ENCODE measurements at regions not wholly inside any gene's neighbourhood (a gene's known extent, or its start where the extent isn't known, plus 50 kb on each side); places are given as distances from the start of the nearest gene placed in this dataset.

GRCh38 chr14:87049950-87050349 is 943.0 kb downstream of the GALC start:
- Histone ChIP-seq H3K4me3 (ENCODE audit: insufficient read depth, low read depth, low read length) (no peak overlapping the region), H4K91ac (ENCODE audit: insufficient read depth, low read depth, low read length) (no peak overlapping the region), H3K14ac (replicated peaks; ENCODE audit: low read depth, low read length) (no peak overlapping the region), H3K4me2 (ENCODE audit: low read depth, low read length) (no peak overlapping the region), H3K9me1 (ENCODE audit: insufficient read depth, low read length) (no peaks in the 10 kb centered on the region), H2BK5ac (ENCODE audit: low read depth, low read length, poor library complexity, severe bottlenecking) (no peak overlapping the region), H3K56ac (ENCODE audit: extremely low read depth, insufficient read depth, low read length) (no peak overlapping the region), H3K79me1 (ENCODE audit: low read depth in 1 of 2, low read length in 2 of 2) (no peaks in the 10 kb centered on the region), H3K36me3 (ENCODE audit: control insufficient read depth, insufficient read depth, low read length) (no peaks in the 10 kb centered on the region), H3K27me3 (ENCODE audit: control insufficient read depth, insufficient read depth, low read length) (no peaks in the 10 kb centered on the region), H2BK20ac (ENCODE audit: low read depth, low read length) (no peak overlapping the region), H2AK9ac (replicated peaks; ENCODE audit: low read depth, low read length, poor library complexity) (no peak overlapping the region), H2AK5ac (ENCODE audit: low read depth, low read length) (no peak overlapping the region), H3K27ac (ENCODE audit: insufficient read depth, low read length) (no peak overlapping the region), H2AFZ (replicated peaks; ENCODE audit: low read length, poor library complexity) (no peak overlapping the region), H4K5ac (ENCODE audit: low read depth, low read length) (no peak overlapping the region), H3K23ac (ENCODE audit: low read depth, low read length) (no peak overlapping the region), H3K4ac (ENCODE audit: low read depth, low read length) (no peak overlapping the region), H3K18ac (ENCODE audit: low read depth, low read length) (no peak overlapping the region), H3K9ac (ENCODE audit: low read depth, low read length) (no peak overlapping the region), H2BK120ac (ENCODE audit: low read depth, low read length) (no peak overlapping the region), H3K4me1 (ENCODE audit: control insufficient read depth, insufficient read depth, low read length) (no peaks in the 10 kb centered on the region), H4K8ac (ENCODE audit: low read depth in 2 of 2, low read length in 2 of 2) (no peak overlapping the region), H2BK15ac (ENCODE audit: low read depth, low read length) (no peak overlapping the region), H4K20me1 (ENCODE audit: insufficient read depth, low read length) (no peaks in the 10 kb centered on the region), H3K9me3 (ENCODE audit: control insufficient read depth, insufficient read depth, low read length) (no peaks in the 10 kb centered on the region)
- ChIA-PET POLR2A (ENCODE audit: unreplicated experiment) (no interaction called here), CTCF (interaction anchor here (0.5 to 2.0 kb wide), 11 partner anchors 9 to 992 kb away, joined by 3 to 7 read pairs (median 3); no protein-coding TSS in a partner anchor)
- WGBS, 2 experiments (ENCODE audit: extremely low coverage in 2 of 2, insufficient read length in 1 of 2), result no CpG with 5 or more reads among the region's 1 CpG
- ATAC-seq (ENCODE audit: low read depth), result peak; percentile 92
- BruUV-seq (replicated peaks), result no TSS peak
- DNase-seq, result peak; percentile 47
- intact Hi-C loops (cut with micrococcal nuclease) (loop anchor here (5.0 kb wide), 1 partner anchor 1513 kb away; no protein-coding TSS in a partner anchor), in situ Hi-C loops (cut with MboI; ENCODE audit: low sequenced_read_pairs) (no loop called here), dilution Hi-C loops (cut with HindIII; ENCODE audit: low sequenced_read_pairs, unreplicated experiment) (no loop called here)
- TF ChIP-seq RAD21 (IDR thresholded peaks at IDR 0.05; ENCODE audit: low read length), result peak; percentile 69
- peak; percentile 70 for TF ChIP-seq CTCF (conservative IDR thresholded peaks at IDR 0.05; ENCODE audit: low read depth, low read length)
- peak; percentile 58 for TF ChIP-seq SMC3 (IDR thresholded peaks at IDR 0.05; ENCODE audit: low read depth, low read length)
- TF ChIP-seq CHD1 (IDR thresholded peaks at IDR 0.05; ENCODE audit: low read depth, low read length), result no peak

Measured in IMR-90 (cell line).